ENCODE measurements at regions not wholly inside any gene's neighbourhood (a gene's known extent, or its start where the extent isn't known, plus 50 kb on each side); places are given as distances from the start of the nearest gene placed in this dataset.
A peak's percentile ranks its signal among the peaks of the same experiment; 100 is the strongest.

- DNase-seq, result no peak
- Mint-ChIP-seq H3K27me3 (peaks cover 5% of the 10 kb centered on the region), H3K9me3 (peaks cover 25% of the 10 kb centered on the region), H3K27ac (no peak overlapping the region), H3K4me3 (no peak overlapping the region), H3K36me3 (peaks cover 2% of the 10 kb centered on the region), H3K4me1 (peaks cover 18% of the 10 kb centered on the region)
These were observed 352.3 kb upstream of the KLF6 start for GRCh38 chr10:4137299-4137698.

GRCh38 chr10:4136121-4136520 is 351.1 kb upstream of the KLF6 start:
- Mint-ChIP-seq H3K4me1 (peaks cover 18% of the 10 kb centered on the region), H3K27ac (peak overlapping the region; percentile 40), H3K9me3 (peaks cover 18% of the 10 kb centered on the region), H3K4me3 (no peak overlapping the region), H3K27me3 (peaks cover 5% of the 10 kb centered on the region), H3K36me3 (no peaks in the 10 kb centered on the region)
- DNase-seq, result no peak

DNA sequence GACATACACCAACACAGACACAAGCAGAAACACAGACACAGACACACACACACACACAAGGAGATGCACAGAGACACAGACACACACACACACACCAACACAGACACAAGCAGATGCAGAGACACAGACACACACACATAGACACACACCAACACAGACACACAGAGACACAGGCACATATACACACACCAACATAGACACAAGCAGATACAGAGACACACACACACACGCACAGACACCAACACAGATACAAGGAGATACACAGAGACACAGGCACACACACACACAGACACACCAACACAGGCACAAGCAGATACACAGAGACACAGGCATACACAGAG is 347.2 kb upstream of the KLF6 start:
- Mint-ChIP-seq H3K9me3 (peaks cover 6% of the 10 kb centered on the region), H3K36me3 (no peaks in the 10 kb centered on the region), H3K4me3 (no peak overlapping the region), H3K4me1 (peaks cover 38% of the 10 kb centered on the region), H3K27me3 (peaks cover 5% of the 10 kb centered on the region), H3K27ac (no peak overlapping the region)
- no peak for DNase-seq

DNA sequence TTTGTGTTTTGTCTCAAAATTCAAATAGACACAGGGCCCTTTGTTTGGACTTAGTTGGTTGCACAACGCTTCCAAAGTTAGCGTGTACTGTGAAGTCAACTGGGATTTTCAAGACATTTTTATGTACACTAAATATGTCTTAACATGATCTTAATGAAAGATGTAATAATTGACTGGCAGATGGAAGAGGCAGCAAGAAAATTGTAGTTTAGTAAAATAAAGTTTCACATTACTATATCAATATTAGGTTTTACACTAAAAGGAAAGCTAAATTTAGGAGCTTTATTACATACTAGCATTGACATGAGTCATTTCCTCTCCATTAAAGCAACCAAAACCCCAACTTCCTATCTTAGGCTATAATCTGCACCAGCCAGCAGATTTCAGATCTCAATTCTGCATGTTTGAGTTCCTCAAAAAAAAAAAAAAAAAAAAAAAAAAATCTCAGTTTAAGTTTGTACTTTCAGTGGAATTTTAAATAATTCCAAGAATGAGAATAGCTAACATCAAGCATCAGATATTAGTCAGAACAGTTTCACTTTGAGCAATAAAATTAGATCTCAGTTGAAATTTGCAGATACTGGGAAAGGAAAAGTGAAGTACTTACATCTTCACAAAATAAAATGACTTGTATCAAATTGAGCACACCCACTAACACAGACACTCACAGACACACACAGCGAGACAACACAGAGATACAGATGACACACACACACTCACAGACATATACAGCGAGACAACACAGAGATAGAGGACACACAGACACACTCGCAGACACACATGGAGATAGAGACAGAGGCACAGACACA is 346.6 kb upstream of the KLF6 start:
- Mint-ChIP-seq H3K27me3 (peaks cover 5% of the 10 kb centered on the region), H3K27ac (no peak overlapping the region), H3K36me3 (peaks cover under 1% of the 10 kb centered on the region), H3K4me1 (peaks cover 37% of the 10 kb centered on the region), H3K9me3 (peaks cover 7% of the 10 kb centered on the region), H3K4me3 (no peak overlapping the region)
- DNase-seq, result peak; percentile 26

DNA sequence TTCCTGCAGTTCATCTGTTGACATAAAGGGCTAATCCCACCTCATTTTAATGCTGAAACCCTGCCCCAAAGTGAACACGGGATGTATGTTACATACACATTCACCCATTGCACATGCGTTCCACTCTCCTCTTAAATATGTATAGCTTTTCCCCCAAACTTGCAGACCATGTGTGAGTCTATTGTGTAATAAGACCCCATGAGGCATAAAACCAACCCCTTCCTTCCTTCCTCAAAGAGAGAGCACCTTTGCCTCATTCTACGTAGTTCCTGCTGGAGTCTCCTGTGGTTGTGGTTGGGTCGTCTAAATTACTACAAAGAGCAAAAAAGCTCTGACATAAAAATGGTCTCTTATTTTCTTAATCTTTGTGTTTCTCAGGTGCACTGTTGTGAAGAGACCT is 345.7 kb upstream of the KLF6 start:
- Mint-ChIP-seq H3K36me3 (peaks cover 6% of the 10 kb centered on the region), H3K9me3 (peaks cover 12% of the 10 kb centered on the region), H3K4me3 (no peak overlapping the region), H3K27ac (no peak overlapping the region), H3K27me3 (peaks cover 5% of the 10 kb centered on the region), H3K4me1 (peaks cover 30% of the 10 kb centered on the region)
- DNase-seq, result no peak

DNA sequence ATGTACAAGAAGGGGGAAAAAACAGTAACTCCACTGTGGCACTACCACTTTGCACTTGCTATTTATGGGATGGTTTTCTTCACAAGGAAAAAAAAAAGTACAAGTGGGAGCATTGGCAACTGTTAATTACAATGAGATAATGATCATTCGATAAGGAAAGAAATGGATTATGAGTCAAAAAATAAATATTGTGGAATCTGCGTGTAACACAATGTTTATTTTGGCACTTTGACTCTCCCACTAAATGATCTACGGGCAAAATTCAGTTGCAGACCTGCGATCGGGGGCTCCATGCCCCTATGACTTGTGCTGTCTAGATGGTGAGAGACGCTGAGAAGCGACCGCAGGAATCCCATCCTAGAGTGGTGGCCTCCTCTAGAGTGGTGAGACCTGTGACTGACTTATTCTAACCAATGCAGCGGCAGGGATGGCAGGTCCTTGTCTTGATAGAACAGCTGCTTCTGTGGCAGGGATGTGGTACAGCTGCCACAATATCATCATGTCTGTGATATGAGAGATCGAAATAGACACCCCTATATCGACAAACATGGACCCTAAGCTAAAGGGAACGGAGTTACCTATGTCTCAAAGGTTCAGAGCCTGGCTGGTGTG is 345.0 kb upstream of the KLF6 start:
- H3K27ac Mint-ChIP-seq, result peak overlapping the region; percentile 25
- DNase-seq, result no peak
- peaks cover 5% of the 10 kb centered on the region for H3K27me3 Mint-ChIP-seq
- peaks cover 6% of the 10 kb centered on the region for H3K36me3 Mint-ChIP-seq
- peaks cover 11% of the 10 kb centered on the region for H3K9me3 Mint-ChIP-seq
- no peak overlapping the region for H3K4me3 Mint-ChIP-seq
- H3K4me1 Mint-ChIP-seq, result peaks cover 23% of the 10 kb centered on the region

DNA sequence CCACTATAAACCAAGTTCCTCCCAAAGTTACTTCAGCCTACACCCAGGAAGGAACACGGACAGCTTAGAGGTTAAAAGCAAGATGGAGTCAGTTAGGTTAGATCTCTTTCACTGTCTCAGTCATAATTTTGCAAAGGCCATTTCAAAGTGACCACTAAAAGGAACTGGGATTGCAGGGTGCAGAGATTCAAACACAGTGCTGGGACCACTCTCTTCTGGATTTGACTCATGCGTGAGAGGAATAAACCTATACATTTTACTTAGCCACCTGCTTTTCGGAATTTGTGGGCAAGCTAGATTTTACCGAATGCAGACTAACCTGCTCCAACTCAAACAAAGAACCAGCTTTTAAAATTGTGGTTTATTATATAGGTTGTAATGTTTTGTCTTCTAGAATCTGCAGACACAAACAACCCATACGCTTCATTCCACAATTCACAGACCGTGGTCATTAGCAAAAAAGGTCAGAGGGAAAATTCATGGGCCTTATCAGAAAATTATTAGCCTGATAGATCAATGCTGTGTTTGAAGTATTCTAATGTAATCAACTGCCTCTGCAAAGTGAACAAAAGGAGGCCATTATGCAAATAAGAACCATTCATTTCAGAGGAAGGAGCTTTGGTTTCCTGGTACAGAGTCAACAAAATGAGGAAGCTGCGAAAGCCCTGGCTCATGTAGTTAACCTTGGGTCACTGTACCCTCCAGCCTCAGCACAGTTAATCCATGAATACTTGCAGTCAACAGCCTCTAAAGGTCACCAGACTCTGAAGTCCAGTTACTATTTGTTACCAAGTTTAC is 342.7 kb upstream of the KLF6 start:
- H3K4me1 Mint-ChIP-seq, result peaks cover 20% of the 10 kb centered on the region
- peaks cover 8% of the 10 kb centered on the region for H3K9me3 Mint-ChIP-seq
- no peak overlapping the region for H3K4me3 Mint-ChIP-seq
- H3K36me3 Mint-ChIP-seq, result peaks cover 6% of the 10 kb centered on the region
- no peak for DNase-seq
- no peaks in the 10 kb centered on the region for H3K27me3 Mint-ChIP-seq
- no peak overlapping the region for H3K27ac Mint-ChIP-seq

DNA sequence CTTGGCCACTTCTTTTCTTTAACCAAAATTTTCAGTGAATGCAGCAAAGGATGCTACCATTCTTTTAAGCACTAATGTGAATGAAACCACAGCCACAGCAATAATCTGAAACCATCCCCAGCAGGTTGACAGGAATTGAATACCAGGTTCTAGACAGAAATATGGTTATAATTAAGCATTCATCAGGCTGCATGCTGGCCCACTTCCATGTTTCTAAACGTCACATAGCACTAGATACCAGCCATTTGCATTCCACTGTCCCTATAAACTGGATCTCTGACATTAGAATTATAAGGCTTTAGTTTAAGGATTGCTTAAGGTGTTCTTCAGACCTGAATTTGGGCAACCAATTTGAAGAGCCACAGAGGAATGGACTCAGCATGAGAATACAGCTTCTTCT is 340.8 kb upstream of the KLF6 start:
- Mint-ChIP-seq H3K27me3 (no peaks in the 10 kb centered on the region), H3K4me1 (peaks cover 28% of the 10 kb centered on the region), H3K4me3 (no peak overlapping the region), H3K27ac (no peak overlapping the region), H3K9me3 (peaks cover 8% of the 10 kb centered on the region), H3K36me3 (peaks cover 6% of the 10 kb centered on the region)
- no peak for DNase-seq

GRCh38 chr10:4121502-4122380 is 336.7 kb upstream of the KLF6 start:
- Mint-ChIP-seq H3K27me3 (no peaks in the 10 kb centered on the region), H3K27ac (no peak overlapping the region), H3K36me3 (peaks cover 6% of the 10 kb centered on the region), H3K9me3 (peaks cover 9% of the 10 kb centered on the region), H3K4me3 (no peak overlapping the region), H3K4me1 (peaks cover 12% of the 10 kb centered on the region)
- no peak for DNase-seq

DNA sequence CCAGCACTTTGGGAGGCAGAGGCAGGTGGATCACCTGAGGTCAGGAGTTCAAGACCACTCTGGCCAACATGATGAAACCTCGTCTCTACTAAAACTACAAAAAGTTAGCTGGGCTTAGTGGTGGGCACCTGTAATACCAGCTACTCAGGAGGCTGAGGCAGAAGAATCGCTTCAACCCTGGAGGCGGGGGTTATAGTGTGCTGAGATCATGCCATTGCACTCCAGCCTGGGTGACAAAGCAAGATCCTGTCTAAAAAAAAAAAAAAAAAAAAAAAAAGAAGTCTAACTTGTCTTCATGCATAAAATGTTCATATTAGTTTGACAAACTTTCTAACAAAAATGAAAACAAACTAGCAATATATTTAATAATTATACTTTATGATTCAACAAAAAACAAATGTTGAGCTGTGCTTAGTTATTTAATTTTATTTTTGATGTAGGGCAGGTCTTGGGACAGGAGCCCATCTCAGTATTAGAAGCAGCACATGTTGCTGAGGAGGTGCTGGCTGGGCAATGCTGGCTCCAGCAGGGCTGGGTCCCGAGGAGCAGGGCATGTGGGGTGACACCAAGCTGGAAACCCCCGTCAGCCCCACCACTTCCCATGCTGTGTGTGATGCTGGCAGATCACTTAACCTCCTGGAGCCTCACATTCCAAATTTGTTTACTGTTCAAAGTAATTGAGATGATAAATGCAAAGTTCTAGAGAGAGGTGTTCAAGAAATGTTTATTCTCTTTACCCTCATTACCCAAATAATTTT is 335.3 kb upstream of the KLF6 start:
- no peaks in the 10 kb centered on the region for H3K36me3 Mint-ChIP-seq
- peaks cover 12% of the 10 kb centered on the region for H3K4me1 Mint-ChIP-seq
- DNase-seq, result no peak
- no peak overlapping the region for H3K27ac Mint-ChIP-seq
- H3K4me3 Mint-ChIP-seq, result no peak overlapping the region
- no peaks in the 10 kb centered on the region for H3K27me3 Mint-ChIP-seq
- H3K9me3 Mint-ChIP-seq, result peaks cover 6% of the 10 kb centered on the region

- DNase-seq, result no peak
- Mint-ChIP-seq H3K4me1 (peaks cover 12% of the 10 kb centered on the region), H3K36me3 (no peaks in the 10 kb centered on the region), H3K9me3 (peaks cover 9% of the 10 kb centered on the region), H3K4me3 (no peak overlapping the region), H3K27me3 (no peaks in the 10 kb centered on the region), H3K27ac (no peak overlapping the region)
These were observed 334.1 kb upstream of the KLF6 start for GRCh38 chr10:4119107-4119506.

DNA sequence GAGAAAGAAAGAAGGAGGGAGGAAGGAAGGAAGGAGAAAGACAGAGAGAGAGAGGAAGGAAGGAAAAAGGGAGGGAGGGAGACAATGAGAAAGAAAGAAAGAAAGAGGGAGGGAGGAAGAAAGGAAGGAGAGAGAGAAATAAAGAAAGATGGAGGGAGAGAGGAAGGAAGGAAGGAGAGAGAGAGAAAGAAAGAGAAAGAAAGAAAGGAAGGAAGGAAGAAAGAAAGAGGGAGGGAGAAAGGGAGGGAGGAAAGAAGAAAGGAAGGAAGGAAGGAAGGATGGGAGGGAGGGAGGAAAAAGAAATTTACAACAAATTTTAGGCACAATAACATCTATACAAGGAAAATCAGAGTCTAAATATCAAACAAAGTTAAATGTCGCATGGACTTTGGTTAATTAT is 332.6 kb upstream of the KLF6 start:
- no peak overlapping the region for H3K27ac Mint-ChIP-seq
- DNase-seq, result no peak
- no peak overlapping the region for H3K4me3 Mint-ChIP-seq
- no peaks in the 10 kb centered on the region for H3K27me3 Mint-ChIP-seq
- H3K4me1 Mint-ChIP-seq, result peaks cover 12% of the 10 kb centered on the region
- no peaks in the 10 kb centered on the region for H3K36me3 Mint-ChIP-seq
- peaks cover 9% of the 10 kb centered on the region for H3K9me3 Mint-ChIP-seq

DNA sequence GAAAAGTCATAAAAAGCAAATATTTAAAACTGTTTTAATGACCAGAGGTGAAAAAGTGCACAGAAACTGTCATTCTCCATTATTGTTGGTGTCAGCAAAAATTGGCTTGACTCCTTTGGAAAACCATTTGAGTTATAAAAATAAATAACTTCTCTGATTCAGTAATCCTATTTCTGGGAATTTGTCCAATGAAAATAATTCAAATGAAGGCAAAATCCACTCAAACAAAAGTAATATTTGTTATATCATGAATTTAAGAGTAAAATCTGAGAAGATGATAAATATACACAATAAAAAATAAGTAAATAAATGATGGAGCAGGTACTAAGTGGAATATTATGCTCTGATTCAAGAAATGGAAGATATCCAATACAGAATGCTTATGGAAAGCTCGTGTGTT is 326.6 kb upstream of the KLF6 start:
- no peak for DNase-seq
- peaks cover 6% of the 10 kb centered on the region for H3K9me3 Mint-ChIP-seq
- H3K36me3 Mint-ChIP-seq, result no peaks in the 10 kb centered on the region
- no peaks in the 10 kb centered on the region for H3K4me1 Mint-ChIP-seq
- H3K4me3 Mint-ChIP-seq, result no peak overlapping the region
- H3K27me3 Mint-ChIP-seq, result peaks cover 5% of the 10 kb centered on the region
- no peak overlapping the region for H3K27ac Mint-ChIP-seq

GRCh38 chr10:4109469-4109868 is 324.5 kb upstream of the KLF6 start:
- no peak for DNase-seq
- Mint-ChIP-seq H3K9me3 (no peaks in the 10 kb centered on the region), H3K27ac (no peak overlapping the region), H3K36me3 (no peaks in the 10 kb centered on the region), H3K4me3 (no peak overlapping the region), H3K4me1 (no peaks in the 10 kb centered on the region), H3K27me3 (peaks cover 5% of the 10 kb centered on the region)

Data from activated naive CD8-positive, alpha-beta T cell treated with anti-CD3 and anti-CD28 coated beads for 36 hours (primary cell).